A673 (cell line): ENCODE measurements at regions not wholly inside any gene's neighbourhood (a gene's known extent, or its start where the extent isn't known, plus 50 kb on each side); places are given as distances from the start of the nearest gene placed in this dataset.

ENCODE experiments used
- BruUV-seq: library from RNA; stranded (reverse); fragments of 400-500 nt; replicated peaks from 2 replicates; lab custom pipeline; 2021; lab: Mats Ljungman, UMichigan
- CTCF ChIA-PET: fragments of 300-600 bp; sonication (Branson Sonifier 250); formaldehyde crosslinking; loops from one replicate; lab custom pipeline; 2022; ENCODE audit warnings: antibody characterized with exemption; lab: Charles Lee
- POLR2A ChIA-PET: fragments of 300-600 bp; sonication (Branson Sonifier 250); formaldehyde crosslinking; loops from one replicate; lab custom pipeline; 2022; ENCODE audit warnings: antibody characterized with exemption; ENCODE audit not compliant: low non-redundant PET; lab: Charles Lee
- DNase-seq: peaks from one replicate; pipeline ENCODE4 v3.0.0-alpha.2; 2015; ENCODE audit warnings: low spot score
- H3K27ac ChIP-seq: fragments of 200-600 bp; sonication (generic); 2 replicates; pipeline ENCODE4 v1.5.1; 2016; ENCODE audit warnings: mixed run types, low read depth, mild to moderate bottlenecking, mixed read lengths, antibody characterized with exemption, low read length; ENCODE audit not compliant: poor library complexity, severe bottlenecking
- H3K27me3 ChIP-seq: fragments of 200-600 bp; sonication (generic); replicated peaks from 2 replicates; pipeline ENCODE4 v1.6.1; 2017; ENCODE audit warnings: mixed run types, low read depth, mild to moderate bottlenecking, mixed read lengths, antibody characterized with exemption, low read length; ENCODE audit not compliant: insufficient read depth, poor library complexity
- H3K36me3 ChIP-seq: fragments of 200-600 bp; sonication (generic); 2 replicates; pipeline ENCODE4 v1.6.1; 2016; ENCODE audit warnings: mixed run types, mild to moderate bottlenecking, mixed read lengths, antibody characterized with exemption, low read length; ENCODE audit not compliant: insufficient read depth, poor library complexity, severe bottlenecking
- H3K4me1 ChIP-seq: fragments of 200-600 bp; sonication (generic); 2 replicates; pipeline ENCODE4 v1.6.1; 2017; ENCODE audit warnings: mixed run types, mild to moderate bottlenecking, mixed read lengths, antibody characterized with exemption, low read length; ENCODE audit not compliant: insufficient read depth, poor library complexity, severe bottlenecking
- H3K4me3 ChIP-seq: fragments of 200-600 bp; sonication (generic); 2 replicates; pipeline ENCODE4 v1.5.1; 2016; ENCODE audit warnings: low read depth, mixed run types, mild to moderate bottlenecking, mixed read lengths, low read length; ENCODE audit not compliant: poor library complexity, severe bottlenecking
- H3K9me3 ChIP-seq: fragments of 200-600 bp; sonication (generic); 2 replicates; pipeline ENCODE4 v1.6.1; 2016; ENCODE audit warnings: mixed run types, low read depth, mild to moderate bottlenecking, mixed read lengths, antibody characterized with exemption, low read length; ENCODE audit not compliant: poor library complexity, severe bottlenecking
- EZH2 ChIP-seq: fragments of 200-600 bp; sonication (generic); IDR thresholded peaks from 2 replicates; pipeline ENCODE4 v1.6.1; 2017; ENCODE audit warnings: borderline replicate concordance, low read depth, mild to moderate bottlenecking, mixed read lengths, antibody characterized with exemption, low read length; ENCODE audit not compliant: poor library complexity, severe bottlenecking
- intact Hi-C: fragments of 100-400 bp; cut with micrococcal nuclease; formaldehyde crosslinking; loops from one replicate; pipeline ENCODE4 v1.10.0; 2022; ENCODE audit not compliant: unreplicated experiment
- TF ChIP-seq, protein P1 (sequence below): fragments of 300-800, 200-600 bp; sonication (generic); conservative IDR thresholded peaks from 2 replicates; pipeline ENCODE4 v1.5.1; 2017; ENCODE audit warnings: low read depth, mild to moderate bottlenecking, antibody characterized with exemption, low read length, moderate library complexity, mixed read lengths

DNA sequence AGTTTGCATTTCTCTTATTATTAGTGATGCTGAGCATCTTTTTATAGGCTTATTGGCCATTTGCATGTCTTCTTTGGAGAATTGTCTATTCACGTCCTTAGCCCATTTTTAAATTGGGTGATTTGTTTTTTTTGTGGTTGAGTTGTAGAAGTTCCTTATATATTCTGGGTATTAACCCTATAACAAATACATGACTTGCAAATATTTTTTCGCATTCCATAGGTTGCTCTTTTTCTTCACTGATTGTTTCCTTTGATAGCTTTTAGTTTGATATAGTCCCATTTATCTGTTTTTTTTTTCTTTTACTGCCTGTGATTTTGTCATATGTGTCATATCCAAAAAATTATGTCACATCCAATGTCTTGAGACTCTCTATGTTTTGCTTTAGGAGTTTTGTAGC, 243.6 kb downstream of the GPD2 start:
- Histone ChIP-seq H3K36me3 (no peaks in the 10 kb centered on the region), H3K27ac (no peak overlapping the region), H3K27me3 (peaks cover 4% of the 10 kb centered on the region), H3K9me3 (no peaks in the 10 kb centered on the region), H3K4me3 (no peak overlapping the region), H3K4me1 (no peaks in the 10 kb centered on the region)
- POLR2A ChIA-PET, result no interaction called here
- no TSS peak for BruUV-seq
- TF ChIP-seq EZH2, result no peak
- TF ChIP-seq, protein P1, sequence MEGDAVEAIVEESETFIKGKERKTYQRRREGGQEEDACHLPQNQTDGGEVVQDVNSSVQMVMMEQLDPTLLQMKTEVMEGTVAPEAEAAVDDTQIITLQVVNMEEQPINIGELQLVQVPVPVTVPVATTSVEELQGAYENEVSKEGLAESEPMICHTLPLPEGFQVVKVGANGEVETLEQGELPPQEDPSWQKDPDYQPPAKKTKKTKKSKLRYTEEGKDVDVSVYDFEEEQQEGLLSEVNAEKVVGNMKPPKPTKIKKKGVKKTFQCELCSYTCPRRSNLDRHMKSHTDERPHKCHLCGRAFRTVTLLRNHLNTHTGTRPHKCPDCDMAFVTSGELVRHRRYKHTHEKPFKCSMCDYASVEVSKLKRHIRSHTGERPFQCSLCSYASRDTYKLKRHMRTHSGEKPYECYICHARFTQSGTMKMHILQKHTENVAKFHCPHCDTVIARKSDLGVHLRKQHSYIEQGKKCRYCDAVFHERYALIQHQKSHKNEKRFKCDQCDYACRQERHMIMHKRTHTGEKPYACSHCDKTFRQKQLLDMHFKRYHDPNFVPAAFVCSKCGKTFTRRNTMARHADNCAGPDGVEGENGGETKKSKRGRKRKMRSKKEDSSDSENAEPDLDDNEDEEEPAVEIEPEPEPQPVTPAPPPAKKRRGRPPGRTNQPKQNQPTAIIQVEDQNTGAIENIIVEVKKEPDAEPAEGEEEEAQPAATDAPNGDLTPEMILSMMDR, result no peak
- intact Hi-C loops, result no loop called here
- CTCF ChIA-PET, result no interaction called here
- no peak for DNase-seq

DNA sequence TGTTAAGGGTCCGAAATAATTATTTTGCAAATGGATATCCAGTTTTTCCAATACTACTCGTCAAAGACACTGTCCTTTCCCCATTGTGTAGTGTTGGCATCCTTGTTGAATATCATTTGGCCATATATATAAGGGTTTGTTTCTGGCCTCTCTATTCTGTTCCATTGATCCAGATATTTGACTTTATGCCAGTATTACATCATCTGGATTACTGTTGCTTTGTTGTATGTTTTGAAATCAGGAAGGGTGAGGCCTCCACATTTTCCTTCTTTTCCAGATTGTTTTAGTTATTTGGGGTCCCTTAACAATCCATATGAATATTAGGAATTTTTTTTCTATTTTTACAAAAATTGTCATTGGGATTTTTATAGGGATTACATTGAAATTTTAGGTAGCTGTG, 244.1 kb downstream of the GPD2 start:
- ChIA-PET CTCF (no interaction called here), POLR2A (no interaction called here)
- intact Hi-C loops, result no loop called here
- Histone ChIP-seq H3K9me3 (no peaks in the 10 kb centered on the region), H3K27me3 (peaks cover 4% of the 10 kb centered on the region), H3K4me3 (no peak overlapping the region), H3K27ac (no peak overlapping the region), H3K4me1 (no peaks in the 10 kb centered on the region), H3K36me3 (no peaks in the 10 kb centered on the region)
- DNase-seq, result no peak
- no peak for TF ChIP-seq EZH2
- TF ChIP-seq, protein P1, result no peak
- no TSS peak for BruUV-seq

DNA sequence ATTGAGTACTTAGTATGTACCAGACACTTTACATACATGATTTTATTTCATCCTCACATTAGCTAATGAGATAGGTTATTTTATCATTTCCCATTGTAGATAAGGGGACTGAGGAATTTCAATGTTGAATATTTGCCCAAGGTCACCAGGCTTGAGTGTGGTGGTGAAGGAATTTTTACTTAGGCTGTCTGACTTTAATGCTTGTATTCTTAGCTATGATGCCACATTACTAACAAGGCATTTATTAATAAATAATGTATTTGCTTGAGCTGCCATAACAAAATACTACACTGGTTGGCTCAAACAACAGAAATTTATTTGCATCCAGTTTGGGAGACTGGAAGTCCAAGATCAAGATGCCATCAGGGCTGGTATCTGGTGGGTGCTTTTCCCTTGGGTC, 250.9 kb downstream of the GPD2 start:
- Histone ChIP-seq H3K9me3 (no peaks in the 10 kb centered on the region), H3K27ac (no peak overlapping the region), H3K4me1 (no peaks in the 10 kb centered on the region), H3K36me3 (no peaks in the 10 kb centered on the region), H3K27me3 (peaks cover 4% of the 10 kb centered on the region), H3K4me3 (no peak overlapping the region)
- no TSS peak for BruUV-seq
- no peak for DNase-seq
- TF ChIP-seq, protein P1, result no peak
- TF ChIP-seq EZH2, result no peak
- intact Hi-C loops, result no loop called here
- POLR2A ChIA-PET, result no interaction called here
- CTCF ChIA-PET, result no interaction called here
